ENCODE measurements at regions not wholly inside any gene's neighbourhood (a gene's known extent, or its start where the extent isn't known, plus 50 kb on each side); places are given as distances from the start of the nearest gene placed in this dataset.

DNA sequence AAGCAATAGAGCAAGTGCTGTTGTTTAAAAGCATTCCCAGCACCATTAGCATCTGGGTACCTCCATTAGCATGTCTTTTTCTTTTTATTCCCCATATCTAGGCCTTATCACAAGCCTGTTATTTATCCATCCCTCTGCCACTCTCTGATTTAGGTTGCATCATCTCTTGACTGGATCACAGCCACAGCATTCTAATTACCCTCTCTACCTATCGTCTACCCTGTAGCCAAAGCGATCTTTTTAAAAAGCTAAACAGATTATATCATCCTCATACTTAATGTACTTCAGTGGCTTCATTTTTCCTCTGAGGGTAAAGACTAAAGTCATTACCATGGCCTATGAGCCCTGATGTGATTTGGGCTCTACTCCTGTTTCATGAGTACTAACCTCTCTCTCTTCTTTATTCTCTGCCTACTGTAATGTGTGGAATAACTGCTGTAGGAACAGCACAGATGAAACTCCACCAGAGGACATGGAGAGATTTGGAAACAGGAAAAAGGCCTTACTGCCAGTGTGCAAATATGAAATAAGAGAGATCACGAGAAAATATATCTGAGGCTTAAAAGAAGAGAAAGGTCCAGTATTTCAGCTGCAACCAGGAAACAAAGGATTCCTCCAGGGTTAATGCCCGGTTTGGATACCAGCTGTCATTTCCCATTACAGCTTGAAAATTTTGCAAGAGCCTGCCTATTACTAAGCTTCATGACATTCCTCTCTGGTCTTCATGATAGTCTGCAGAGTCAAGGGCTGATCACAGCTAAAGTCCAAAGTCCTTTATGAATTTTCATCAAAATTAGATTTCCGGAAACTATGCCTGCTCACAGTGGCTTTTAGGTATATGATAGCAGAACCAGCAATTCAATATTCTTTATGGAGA lies 422.5 kb upstream of the PDE3A start:
- DNase-seq (ENCODE audit: low spot score), result no peak
- Histone ChIP-seq H3K27ac (ENCODE audit: low read depth, low read length, poor library complexity, severe bottlenecking) (no peak overlapping the region), H2AFZ (ENCODE audit: low read length) (no peak overlapping the region), H3K9me3 (ENCODE audit: low read length) (no peaks in the 10 kb centered on the region), H3K36me3 (ENCODE audit: insufficient read depth, low read length) (no peaks in the 10 kb centered on the region), H3K4me3 (ENCODE audit: low read depth, low read length, poor library complexity, severe bottlenecking) (no peak overlapping the region), H4K20me1 (ENCODE audit: insufficient read depth, low read length) (no peaks in the 10 kb centered on the region), H3K4me1 (ENCODE audit: insufficient read depth, low read length, poor library complexity, severe bottlenecking) (no peaks in the 10 kb centered on the region), H3K79me2 (ENCODE audit: insufficient read depth, low read depth, low read length) (no peaks in the 10 kb centered on the region), H3K9me2 (ENCODE audit: insufficient read depth, low read length) (no peaks in the 10 kb centered on the region), H3K4me2 (ENCODE audit: low read length) (no peak overlapping the region)
- ChIA-PET POLR2A (interaction anchor here (0.5 to 0.7 kb wide), 2 partner anchors 37 to 367 kb away, joined by 3 read pairs; no protein-coding TSS in a partner anchor), CTCF (ENCODE audit: unreplicated experiment) (no interaction called here)
- intact Hi-C loops (cut with micrococcal nuclease; ENCODE audit: unreplicated experiment), result no loop called here
- TF ChIP-seq, protein P1, sequence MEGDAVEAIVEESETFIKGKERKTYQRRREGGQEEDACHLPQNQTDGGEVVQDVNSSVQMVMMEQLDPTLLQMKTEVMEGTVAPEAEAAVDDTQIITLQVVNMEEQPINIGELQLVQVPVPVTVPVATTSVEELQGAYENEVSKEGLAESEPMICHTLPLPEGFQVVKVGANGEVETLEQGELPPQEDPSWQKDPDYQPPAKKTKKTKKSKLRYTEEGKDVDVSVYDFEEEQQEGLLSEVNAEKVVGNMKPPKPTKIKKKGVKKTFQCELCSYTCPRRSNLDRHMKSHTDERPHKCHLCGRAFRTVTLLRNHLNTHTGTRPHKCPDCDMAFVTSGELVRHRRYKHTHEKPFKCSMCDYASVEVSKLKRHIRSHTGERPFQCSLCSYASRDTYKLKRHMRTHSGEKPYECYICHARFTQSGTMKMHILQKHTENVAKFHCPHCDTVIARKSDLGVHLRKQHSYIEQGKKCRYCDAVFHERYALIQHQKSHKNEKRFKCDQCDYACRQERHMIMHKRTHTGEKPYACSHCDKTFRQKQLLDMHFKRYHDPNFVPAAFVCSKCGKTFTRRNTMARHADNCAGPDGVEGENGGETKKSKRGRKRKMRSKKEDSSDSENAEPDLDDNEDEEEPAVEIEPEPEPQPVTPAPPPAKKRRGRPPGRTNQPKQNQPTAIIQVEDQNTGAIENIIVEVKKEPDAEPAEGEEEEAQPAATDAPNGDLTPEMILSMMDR (conservative IDR thresholded peaks at IDR 0.05; ENCODE audit: low read length), result no peak
- no peak for TF ChIP-seq EZH2phosphoT487 (IDR thresholded peaks at IDR 0.05; ENCODE audit: borderline replicate concordance, low read depth, low read length)
- BruUV-seq (replicated peaks), result no TSS peak

DNA sequence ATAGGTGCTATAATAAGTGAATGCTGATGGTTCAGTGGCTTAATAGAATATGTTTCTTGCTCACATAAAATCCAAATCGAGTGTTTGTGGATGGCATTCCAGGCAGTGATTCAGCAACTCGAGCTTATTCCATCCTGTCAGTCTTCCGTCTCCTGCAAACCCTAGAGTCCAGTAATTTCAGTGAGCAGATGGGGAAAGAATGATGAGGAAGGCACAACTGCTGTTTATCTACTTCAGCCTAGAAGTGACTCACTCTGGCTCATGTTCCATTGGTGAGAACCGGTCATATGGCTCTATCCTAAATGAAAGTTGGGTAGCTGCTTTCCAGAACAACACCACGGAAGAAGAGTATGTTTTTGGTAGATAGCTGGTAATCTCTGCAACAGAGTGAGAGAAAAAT lies 421.8 kb upstream of the PDE3A start:
- Histone ChIP-seq H3K4me1 (ENCODE audit: insufficient read depth, low read length, poor library complexity, severe bottlenecking) (no peaks in the 10 kb centered on the region), H3K4me2 (ENCODE audit: low read length) (no peak overlapping the region), H3K36me3 (ENCODE audit: insufficient read depth, low read length) (no peaks in the 10 kb centered on the region), H3K79me2 (ENCODE audit: insufficient read depth, low read depth, low read length) (no peaks in the 10 kb centered on the region), H3K9me2 (ENCODE audit: insufficient read depth, low read length) (no peaks in the 10 kb centered on the region), H3K9me3 (ENCODE audit: low read length) (no peaks in the 10 kb centered on the region), H3K4me3 (ENCODE audit: low read depth, low read length, poor library complexity, severe bottlenecking) (no peak overlapping the region), H2AFZ (ENCODE audit: low read length) (no peak overlapping the region), H4K20me1 (ENCODE audit: insufficient read depth, low read length) (no peaks in the 10 kb centered on the region), H3K27ac (ENCODE audit: low read depth, low read length, poor library complexity, severe bottlenecking) (no peak overlapping the region)
- intact Hi-C loops (cut with micrococcal nuclease; ENCODE audit: unreplicated experiment), result no loop called here
- POLR2A ChIA-PET, result no interaction called here
- CTCF ChIA-PET (ENCODE audit: unreplicated experiment), result no interaction called here
- BruUV-seq (replicated peaks), result no TSS peak
- DNase-seq (ENCODE audit: low spot score), result no peak
- TF ChIP-seq, protein P1 (conservative IDR thresholded peaks at IDR 0.05; ENCODE audit: low read length), result no peak
- TF ChIP-seq EZH2phosphoT487 (IDR thresholded peaks at IDR 0.05; ENCODE audit: borderline replicate concordance, low read depth, low read length), result no peak

DNA sequence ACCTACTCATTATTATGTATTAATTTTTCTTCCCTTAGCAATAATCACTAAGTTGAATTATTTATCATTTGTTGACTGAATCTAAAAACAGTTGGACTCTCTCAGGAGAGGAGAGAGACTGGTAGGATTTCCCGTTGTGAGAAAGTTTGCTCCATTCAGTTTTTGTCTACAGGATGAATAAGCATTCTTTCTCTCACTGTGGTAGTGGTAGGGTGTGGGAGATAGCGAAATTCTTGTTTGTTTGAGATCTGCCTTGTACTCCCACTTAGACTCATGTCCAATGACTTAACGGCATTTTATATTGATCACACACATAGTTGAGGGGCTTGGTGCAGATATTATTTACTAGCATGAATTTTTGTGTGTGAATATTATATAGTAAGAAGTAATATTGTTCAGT lies 421.0 kb upstream of the PDE3A start:
- no peak overlapping the region for H2AFZ ChIP-seq (ENCODE audit: low read length)
- no peaks in the 10 kb centered on the region for H3K36me3 ChIP-seq (ENCODE audit: insufficient read depth, low read length)
- no peaks in the 10 kb centered on the region for H4K20me1 ChIP-seq (ENCODE audit: insufficient read depth, low read length)
- CTCF ChIA-PET (ENCODE audit: unreplicated experiment), result no interaction called here
- POLR2A ChIA-PET, result interaction anchor here (0.6 kb wide), 1 partner anchor 386 kb away, joined by 4 read pairs; no protein-coding TSS in a partner anchor
- TF ChIP-seq, protein P1 (conservative IDR thresholded peaks at IDR 0.05; ENCODE audit: low read length), result no peak
- TF ChIP-seq EZH2phosphoT487 (IDR thresholded peaks at IDR 0.05; ENCODE audit: borderline replicate concordance, low read depth, low read length), result no peak
- intact Hi-C loops (cut with micrococcal nuclease; ENCODE audit: unreplicated experiment), result no loop called here
- no TSS peak for BruUV-seq (replicated peaks)
- DNase-seq (ENCODE audit: low spot score), result no peak
- H3K4me1 ChIP-seq (ENCODE audit: insufficient read depth, low read length, poor library complexity, severe bottlenecking), result no peaks in the 10 kb centered on the region
- no peaks in the 10 kb centered on the region for H3K9me2 ChIP-seq (ENCODE audit: insufficient read depth, low read length)
- no peak overlapping the region for H3K27ac ChIP-seq (ENCODE audit: low read depth, low read length, poor library complexity, severe bottlenecking)
- no peak overlapping the region for H3K4me3 ChIP-seq (ENCODE audit: low read depth, low read length, poor library complexity, severe bottlenecking)
- no peaks in the 10 kb centered on the region for H3K79me2 ChIP-seq (ENCODE audit: insufficient read depth, low read depth, low read length)
- no peaks in the 10 kb centered on the region for H3K9me3 ChIP-seq (ENCODE audit: low read length)
- H3K4me2 ChIP-seq (ENCODE audit: low read length), result no peak overlapping the region
